SH-SY5Y (cell line): ENCODE measurements at regions not wholly inside any gene's neighbourhood (a gene's known extent, or its start where the extent isn't known, plus 50 kb on each side); places are given as distances from the start of the nearest gene placed in this dataset.

Experiments
- GATA2 ChIP-seq: IDR thresholded peaks from 2 replicates; pipeline ENCODE4 v1.6.1; 2011; ENCODE audit warnings: mild to moderate bottlenecking, low read depth, low read length
- GATA3 ChIP-seq: IDR thresholded peaks from 2 replicates; pipeline ENCODE4 v1.6.1; 2011; ENCODE audit warnings: low read depth, mild to moderate bottlenecking, low read length, moderate library complexity

DNA sequence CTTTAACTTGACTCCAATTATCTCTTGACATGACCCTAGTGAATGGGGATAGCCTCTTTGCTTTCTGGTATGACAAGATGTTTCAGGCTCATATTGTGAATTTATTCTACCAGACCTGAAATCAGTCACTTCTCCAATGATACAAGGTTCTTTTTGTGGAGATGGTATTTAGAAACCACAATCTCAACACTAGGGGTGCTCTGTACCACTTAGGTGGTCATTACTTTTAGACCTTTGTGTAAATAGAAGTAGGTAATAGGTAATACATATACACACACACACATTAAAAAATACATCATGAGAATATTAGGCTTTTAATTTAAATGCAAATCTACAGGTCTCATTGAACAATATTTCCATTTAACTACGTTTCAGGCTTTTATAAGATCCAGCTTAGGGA lies 199.0 kb upstream of the RHOBTB1 start:
- TF ChIP-seq GATA3: no peak
- no peak for TF ChIP-seq GATA2
